H9 (cell line): ENCODE measurements at regions not wholly inside any gene's neighbourhood (a gene's known extent, or its start where the extent isn't known, plus 50 kb on each side); places are given as distances from the start of the nearest gene placed in this dataset.

Source experiments
- DNase-seq: peaks from one replicate; pipeline ENCODE4 v3.0.0-alpha.2; 2017
- H2AFZ ChIP-seq: one replicate; pipeline ENCODE4 v1.6.1; 2013; ENCODE audit warnings: mild to moderate bottlenecking, low read length, control low read depth, moderate library complexity
- H2AK5ac ChIP-seq: 2 replicates; pipeline ENCODE4 v1.6.1; 2013; ENCODE audit warnings: low read length, control low read depth, mixed read lengths; ENCODE audit not compliant: insufficient read length
- H2BK120ac ChIP-seq: one replicate; pipeline ENCODE4 v1.6.1; 2013; ENCODE audit warnings: low read depth, mild to moderate bottlenecking, low read length, control low read depth, inconsistent platforms; ENCODE audit not compliant: poor library complexity, severe bottlenecking
- H2BK12ac ChIP-seq: 2 replicates; pipeline ENCODE4 v1.6.1; 2013; ENCODE audit warnings: low read length, control low read depth, mixed read lengths, low read depth; ENCODE audit not compliant: insufficient read length
- H2BK15ac ChIP-seq: 2 replicates; pipeline ENCODE4 v1.6.1; 2013; ENCODE audit warnings: low read depth, low read length, control low read depth
- H2BK20ac ChIP-seq: one replicate; pipeline ENCODE4 v1.6.1; 2013; ENCODE audit warnings: low read depth, mild to moderate bottlenecking, low read length, control low read depth, inconsistent platforms; ENCODE audit not compliant: poor library complexity, severe bottlenecking
- H2BK5ac ChIP-seq: 2 replicates; pipeline ENCODE4 v1.6.1; 2013; ENCODE audit warnings: low read length, control low read depth, mixed read lengths; ENCODE audit not compliant: insufficient read length
- H3K14ac ChIP-seq: 2 replicates; pipeline ENCODE4 v1.6.1; 2013; ENCODE audit warnings: low read length, control low read depth; ENCODE audit not compliant: insufficient read depth
- H3K18ac ChIP-seq: 2 replicates; pipeline ENCODE4 v1.6.1; 2013; ENCODE audit warnings: low read depth, mild to moderate bottlenecking, mixed read lengths, low read length, control low read depth; ENCODE audit not compliant: insufficient read length
- H3K23ac ChIP-seq: 2 replicates; pipeline ENCODE4 v1.6.1; 2013; ENCODE audit warnings: low read length, control low read depth, mixed read lengths, low read depth; ENCODE audit not compliant: insufficient read length
- H3K23me2 ChIP-seq: 2 replicates; pipeline ENCODE4 v1.6.1; 2013; ENCODE audit warnings: low read depth, mild to moderate bottlenecking, mixed read lengths, low read length, control low read depth; ENCODE audit not compliant: insufficient read length, poor library complexity, severe bottlenecking
- H3K27ac ChIP-seq: 2 replicates; pipeline ENCODE4 v1.5.1; 2013; ENCODE audit warnings: low read length, control low read depth, mixed read lengths, low read depth; ENCODE audit not compliant: insufficient read length
- H3K27me3 ChIP-seq: 2 replicates; pipeline ENCODE4 v1.6.1; 2013; ENCODE audit warnings: low read length, control low read depth, inconsistent platforms; ENCODE audit not compliant: insufficient read depth
- H3K4ac ChIP-seq: 2 replicates; pipeline ENCODE4 v1.6.1; 2013; ENCODE audit warnings: low read depth, mild to moderate bottlenecking, control low read depth, inconsistent platforms, low read length, moderate library complexity
- H3K4me1 ChIP-seq: 2 replicates; pipeline ENCODE4 v1.6.1; 2013; ENCODE audit warnings: low read length, control low read depth, inconsistent platforms; ENCODE audit not compliant: insufficient read depth
- H3K4me2 ChIP-seq: 2 replicates; pipeline ENCODE4 v1.6.1; 2013; ENCODE audit warnings: low read length, control low read depth, mixed read lengths; ENCODE audit not compliant: insufficient read length, insufficient read depth
- H3K56ac ChIP-seq: 2 replicates; pipeline ENCODE4 v1.6.1; 2013; ENCODE audit warnings: low read depth, mild to moderate bottlenecking, mixed read lengths, low read length, control low read depth; ENCODE audit not compliant: insufficient read length
- H3K79me1 ChIP-seq: 2 replicates; pipeline ENCODE4 v1.6.1; 2013; ENCODE audit warnings: low read depth, mild to moderate bottlenecking, moderate library complexity, low read length, control low read depth, inconsistent platforms; ENCODE audit not compliant: insufficient read depth, poor library complexity, severe bottlenecking
- H3K79me2 ChIP-seq: 2 replicates; pipeline ENCODE4 v1.6.1; 2013; ENCODE audit warnings: low read length, control low read depth, inconsistent platforms; ENCODE audit not compliant: insufficient read depth
- H3K9ac ChIP-seq: 2 replicates; pipeline ENCODE4 v1.6.1; 2013; ENCODE audit warnings: low read length, control low read depth, mixed read lengths; ENCODE audit not compliant: insufficient read length; ENCODE audit errors: extremely low read depth
- H3K9me3 ChIP-seq: one replicate; pipeline ENCODE4 v1.6.1; 2013; ENCODE audit warnings: low read depth, low read length, inconsistent platforms; ENCODE audit not compliant: control insufficient read depth
- H3T11ph ChIP-seq: one replicate; pipeline ENCODE4 v1.6.1; 2013; ENCODE audit warnings: mild to moderate bottlenecking, low read length, control low read depth, inconsistent platforms
- H4K20me1 ChIP-seq: one replicate; pipeline ENCODE4 v1.6.1; 2013; ENCODE audit not compliant: control insufficient read depth, insufficient read length, insufficient read depth
- H4K5ac ChIP-seq: 2 replicates; pipeline ENCODE4 v1.6.1; 2013; ENCODE audit warnings: low read depth, mild to moderate bottlenecking, mixed read lengths, low read length, control low read depth; ENCODE audit not compliant: insufficient read length
- H4K8ac ChIP-seq: replicated peaks from 2 replicates; pipeline ENCODE4 v1.6.1; 2013; ENCODE audit warnings: low read length, control low read depth, mixed read lengths, low read depth; ENCODE audit not compliant: insufficient read length
- H4K91ac ChIP-seq: 2 replicates; pipeline ENCODE4 v1.6.1; 2013; ENCODE audit warnings: low read depth, mild to moderate bottlenecking, moderate library complexity, mixed read lengths, low read length, control low read depth; ENCODE audit not compliant: insufficient read length
- H3K27ac Mint-ChIP-seq, 3 experiments: 2 replicates in 2 of 3; 3 replicates in 1 of 3; pipeline ENCODE4 v1.8.0; 2020 to 2021; ENCODE audit warnings: mixed read lengths in 3 of 3, mild to moderate bottlenecking in 1 of 3, moderate library complexity in 1 of 3
- H3K27me3 Mint-ChIP-seq: 2 replicates; pipeline ENCODE4 v1.8.0; 2021; ENCODE audit warnings: low read depth, mild to moderate bottlenecking, moderate library complexity, mixed read lengths
- H3K36me3 Mint-ChIP-seq, 3 experiments: 2 replicates in 2 of 3; 3 replicates in 1 of 3; pipeline ENCODE4 v1.8.0; 2020 to 2021; ENCODE audit warnings: low read depth in 3 of 3, mixed read lengths in 3 of 3; ENCODE audit not compliant: insufficient read depth in 1 of 3
- H3K4me1 Mint-ChIP-seq, 2 experiments: 2 replicates each; pipeline ENCODE4 v1.8.0; 2020; ENCODE audit warnings: mixed read lengths in 2 of 2
- H3K4me3 Mint-ChIP-seq, 2 experiments: 2 replicates in 1 of 2; 3 replicates in 1 of 2; pipeline ENCODE4 v1.8.0; 2020 to 2021; ENCODE audit warnings: mild to moderate bottlenecking in 2 of 2, mixed read lengths in 2 of 2, moderate library complexity in 1 of 2
- H3K9me3 Mint-ChIP-seq, 2 experiments: 2 replicates in 1 of 2; 3 replicates in 1 of 2; pipeline ENCODE4 v1.8.0; 2020; ENCODE audit warnings: mild to moderate bottlenecking in 2 of 2, mixed read lengths in 2 of 2, moderate library complexity in 1 of 2
- CTCF ChIP-seq: fragments of 200-600 bp; sonication (generic); conservative IDR thresholded peaks from 3 replicates; pipeline ENCODE4 v1.8.0; 2021; ENCODE audit warnings: antibody characterized with exemption, mild to moderate bottlenecking
- WGBS: extraction: QIAGEN DNeasy Blood & Tissue Kit; methylation state at CpG from one replicate; pipeline ENCODE4 v1.1.7; 2013; ENCODE audit warnings: missing lambda C conversion rate, low lambda C conversion rate, mixed read lengths; ENCODE audit not compliant: insufficient read length; ENCODE audit errors: extremely low coverage; 5-methylcytosine and 5-hydroxymethylcytosine counted together

DNA sequence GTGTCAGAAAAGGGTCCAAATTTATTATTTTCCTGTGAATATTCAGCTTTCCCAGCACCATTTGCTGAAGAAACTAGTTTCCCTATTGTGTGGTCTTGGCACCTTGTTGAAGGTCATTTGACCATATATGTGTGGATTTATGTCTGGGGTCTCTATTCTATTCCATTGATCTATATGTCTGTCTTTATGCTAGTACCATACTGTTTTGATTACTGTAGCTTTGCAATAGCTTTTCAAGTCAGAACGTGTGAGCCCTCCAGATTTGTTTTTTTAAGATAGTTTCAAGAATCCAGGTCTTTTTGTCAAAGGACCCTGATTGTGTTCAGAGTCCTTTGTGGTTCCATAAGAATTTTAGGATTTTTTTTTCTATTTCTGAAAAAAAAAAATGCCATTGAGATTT lies 79.0 kb upstream of the WAC start:
- Histone ChIP-seq H4K8ac (no peak overlapping the region), H2BK15ac (no peak overlapping the region), H3T11ph (no peak overlapping the region), H4K91ac (no peak overlapping the region), H3K23me2 (no peaks in the 10 kb centered on the region), H3K9ac (no peak overlapping the region), H3K79me1 (no peaks in the 10 kb centered on the region), H3K4ac (no peak overlapping the region), H2BK20ac (no peak overlapping the region), H3K56ac (no peak overlapping the region), H3K27me3 (no peaks in the 10 kb centered on the region), H2BK12ac (no peak overlapping the region), H2AK5ac (no peak overlapping the region), H3K27ac (no peak overlapping the region), H3K4me2 (no peak overlapping the region), H2BK120ac (no peak overlapping the region), H3K4me1 (no peaks in the 10 kb centered on the region; the same call in 1 of the 2 replicates), H3K18ac (no peak overlapping the region), H3K14ac (no peak overlapping the region), H3K9me3 (no peaks in the 10 kb centered on the region), H4K5ac (no peak overlapping the region), H3K23ac (no peak overlapping the region), H3K79me2 (no peaks in the 10 kb centered on the region), H4K20me1 (no peaks in the 10 kb centered on the region), H2AFZ (no peak overlapping the region), H2BK5ac (no peak overlapping the region)
- WGBS: no CpG with 5 or more reads among the region's 1 CpG
- H3K27ac Mint-ChIP-seq: no peak overlapping the region
- no peak overlapping the region for H3K4me3 Mint-ChIP-seq
- H3K4me1 Mint-ChIP-seq: peaks cover 14 to 20% of the 10 kb centered on the region in 2 experiments
- no peaks in the 10 kb centered on the region for H3K27me3 Mint-ChIP-seq
- peaks cover 2 to 7% (median 4%) of the 10 kb centered on the region in 3 experiments; a peak in 2 of 7 replicates for H3K36me3 Mint-ChIP-seq
- DNase-seq: no peak
- peaks cover 6 to 9% of the 10 kb centered on the region in 2 experiments; a peak in 4 of 5 replicates for H3K9me3 Mint-ChIP-seq
- TF ChIP-seq CTCF: no peak
